ENCODE measurements at regions not wholly inside any gene's neighbourhood (a gene's known extent, or its start where the extent isn't known, plus 50 kb on each side); places are given as distances from the start of the nearest gene placed in this dataset.

DNA sequence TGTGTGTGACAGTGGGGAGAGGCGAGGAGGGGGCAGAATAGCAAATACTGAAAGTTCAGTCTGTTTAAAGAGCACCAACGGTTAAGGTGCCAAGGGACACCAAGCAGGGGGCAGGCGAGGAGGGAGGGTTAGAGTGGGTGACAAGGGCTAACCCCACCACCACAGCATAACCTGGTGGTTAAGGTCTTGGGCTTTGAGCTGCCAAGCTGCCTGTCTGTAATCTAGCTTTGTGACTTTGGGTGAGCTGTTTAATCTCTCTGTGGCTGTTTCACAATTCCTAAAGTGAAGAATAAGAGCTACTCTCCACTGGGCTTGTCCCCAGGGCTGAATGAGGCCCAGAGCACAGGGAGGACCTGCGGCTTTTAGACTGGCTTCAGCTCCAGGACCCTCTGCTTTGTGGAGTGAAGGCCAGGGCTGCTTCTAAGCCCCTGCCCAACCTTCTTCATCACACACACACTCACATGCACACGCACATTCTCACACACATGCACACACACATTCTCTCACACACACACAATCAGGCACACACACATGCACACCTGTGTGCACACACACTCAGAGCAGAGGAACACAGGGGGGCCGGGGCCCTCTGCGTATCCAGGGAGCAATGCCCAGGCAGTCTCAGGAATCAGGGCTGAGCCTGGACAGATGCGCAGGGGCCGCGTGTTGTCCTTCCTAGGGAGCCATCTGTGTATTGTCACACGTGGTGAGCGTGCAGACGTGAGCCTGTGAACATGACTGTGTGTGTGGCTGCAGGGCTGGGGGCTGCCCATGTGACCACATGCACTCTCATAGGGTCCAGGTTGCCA is 101.6 kb upstream of the TARDBP start:
- TF ChIP-seq, protein P1, sequence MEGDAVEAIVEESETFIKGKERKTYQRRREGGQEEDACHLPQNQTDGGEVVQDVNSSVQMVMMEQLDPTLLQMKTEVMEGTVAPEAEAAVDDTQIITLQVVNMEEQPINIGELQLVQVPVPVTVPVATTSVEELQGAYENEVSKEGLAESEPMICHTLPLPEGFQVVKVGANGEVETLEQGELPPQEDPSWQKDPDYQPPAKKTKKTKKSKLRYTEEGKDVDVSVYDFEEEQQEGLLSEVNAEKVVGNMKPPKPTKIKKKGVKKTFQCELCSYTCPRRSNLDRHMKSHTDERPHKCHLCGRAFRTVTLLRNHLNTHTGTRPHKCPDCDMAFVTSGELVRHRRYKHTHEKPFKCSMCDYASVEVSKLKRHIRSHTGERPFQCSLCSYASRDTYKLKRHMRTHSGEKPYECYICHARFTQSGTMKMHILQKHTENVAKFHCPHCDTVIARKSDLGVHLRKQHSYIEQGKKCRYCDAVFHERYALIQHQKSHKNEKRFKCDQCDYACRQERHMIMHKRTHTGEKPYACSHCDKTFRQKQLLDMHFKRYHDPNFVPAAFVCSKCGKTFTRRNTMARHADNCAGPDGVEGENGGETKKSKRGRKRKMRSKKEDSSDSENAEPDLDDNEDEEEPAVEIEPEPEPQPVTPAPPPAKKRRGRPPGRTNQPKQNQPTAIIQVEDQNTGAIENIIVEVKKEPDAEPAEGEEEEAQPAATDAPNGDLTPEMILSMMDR (conservative IDR thresholded peaks at IDR 0.05 in 1 of 2, IDR thresholded peaks at IDR 0.05 in 1 of 2; ENCODE audit: extremely low read depth in 1 of 2, insufficient read depth in 1 of 2, low read depth in 1 of 2, low read length in 2 of 2): no peak
- no peak for TF ChIP-seq EZH2 (IDR thresholded peaks at IDR 0.05; ENCODE audit: borderline replicate concordance, low read length)

Measured in mammary epithelial cell (primary cell).